ENCODE measurements at regions not wholly inside any gene's neighbourhood (a gene's known extent, or its start where the extent isn't known, plus 50 kb on each side); places are given as distances from the start of the nearest gene placed in this dataset.

DNA sequence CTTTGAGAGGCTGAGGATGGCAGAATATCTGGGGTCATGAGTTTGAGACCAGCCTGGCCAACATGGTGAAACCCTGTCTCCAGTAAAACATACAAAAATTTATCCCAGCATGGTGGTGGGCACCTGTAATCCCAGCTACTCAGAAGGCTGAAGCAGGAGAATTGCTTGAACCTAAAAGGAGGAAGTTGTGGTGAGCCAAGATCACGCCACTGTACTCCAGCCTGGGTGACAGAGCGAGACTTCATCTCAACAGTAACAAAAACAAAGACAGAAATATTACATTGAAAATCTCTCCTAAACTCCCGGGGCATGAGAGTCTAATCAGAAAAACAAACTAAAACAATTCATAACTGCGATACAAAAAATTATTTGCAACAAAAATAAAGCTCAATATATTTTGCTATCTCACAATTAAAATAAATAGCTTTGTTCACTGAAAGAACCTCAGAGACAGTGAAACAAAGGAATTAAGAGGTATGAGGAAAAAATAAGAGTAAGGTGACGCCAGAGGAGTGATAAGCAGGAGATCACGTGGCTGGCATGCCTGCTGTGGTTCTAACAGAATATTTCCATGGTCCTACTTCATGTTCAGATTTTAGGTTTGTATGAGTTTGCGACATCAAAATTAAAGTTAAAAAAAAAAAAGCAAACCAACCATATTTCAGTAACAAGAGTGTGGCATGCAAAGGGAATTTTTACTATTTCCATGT is 527.7 kb upstream of the POM121L12 start:
- TF ChIP-seq, protein P1, sequence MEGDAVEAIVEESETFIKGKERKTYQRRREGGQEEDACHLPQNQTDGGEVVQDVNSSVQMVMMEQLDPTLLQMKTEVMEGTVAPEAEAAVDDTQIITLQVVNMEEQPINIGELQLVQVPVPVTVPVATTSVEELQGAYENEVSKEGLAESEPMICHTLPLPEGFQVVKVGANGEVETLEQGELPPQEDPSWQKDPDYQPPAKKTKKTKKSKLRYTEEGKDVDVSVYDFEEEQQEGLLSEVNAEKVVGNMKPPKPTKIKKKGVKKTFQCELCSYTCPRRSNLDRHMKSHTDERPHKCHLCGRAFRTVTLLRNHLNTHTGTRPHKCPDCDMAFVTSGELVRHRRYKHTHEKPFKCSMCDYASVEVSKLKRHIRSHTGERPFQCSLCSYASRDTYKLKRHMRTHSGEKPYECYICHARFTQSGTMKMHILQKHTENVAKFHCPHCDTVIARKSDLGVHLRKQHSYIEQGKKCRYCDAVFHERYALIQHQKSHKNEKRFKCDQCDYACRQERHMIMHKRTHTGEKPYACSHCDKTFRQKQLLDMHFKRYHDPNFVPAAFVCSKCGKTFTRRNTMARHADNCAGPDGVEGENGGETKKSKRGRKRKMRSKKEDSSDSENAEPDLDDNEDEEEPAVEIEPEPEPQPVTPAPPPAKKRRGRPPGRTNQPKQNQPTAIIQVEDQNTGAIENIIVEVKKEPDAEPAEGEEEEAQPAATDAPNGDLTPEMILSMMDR (IDR thresholded peaks at IDR 0.05): no peak
- no peak for TF ChIP-seq POLR2A (IDR thresholded peaks at IDR 0.05)
- no peak for TF ChIP-seq EP300 (IDR thresholded peaks at IDR 0.05)
